Medulla oblongata (tissue), 1 donor: ENCODE measurements at regions not wholly inside any gene's neighbourhood (a gene's known extent, or its start where the extent isn't known, plus 50 kb on each side); places are given as distances from the start of the nearest gene placed in this dataset.
A peak's percentile ranks its signal among the peaks of the same experiment; 100 is the strongest.

Experiments
- DNase-seq: peaks from one replicate; pipeline ENCODE4 v3.0.0-alpha.2; 2015; ENCODE audit errors: extremely low spot score

DNA sequence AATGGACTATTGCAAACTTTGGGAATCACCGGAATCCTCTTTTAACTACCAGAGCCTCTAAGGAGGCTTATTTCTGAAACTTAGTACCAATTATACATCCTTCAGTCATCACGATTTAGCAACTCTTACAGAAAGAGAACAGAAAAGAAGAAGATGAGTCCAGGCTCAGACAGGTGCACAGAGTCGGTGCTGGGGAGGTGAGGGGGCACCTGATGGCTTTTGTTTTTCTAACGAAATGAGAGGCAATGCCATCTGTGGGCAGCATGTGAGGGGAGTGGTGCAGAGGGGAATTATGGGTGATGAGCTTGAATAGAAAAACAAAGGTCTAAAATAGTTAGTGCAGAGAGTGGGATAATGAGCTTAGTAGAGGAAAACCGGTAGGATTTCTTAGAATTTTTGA lies 522.6 kb downstream of the CMPK2 start:
- no peak for DNase-seq

DNA sequence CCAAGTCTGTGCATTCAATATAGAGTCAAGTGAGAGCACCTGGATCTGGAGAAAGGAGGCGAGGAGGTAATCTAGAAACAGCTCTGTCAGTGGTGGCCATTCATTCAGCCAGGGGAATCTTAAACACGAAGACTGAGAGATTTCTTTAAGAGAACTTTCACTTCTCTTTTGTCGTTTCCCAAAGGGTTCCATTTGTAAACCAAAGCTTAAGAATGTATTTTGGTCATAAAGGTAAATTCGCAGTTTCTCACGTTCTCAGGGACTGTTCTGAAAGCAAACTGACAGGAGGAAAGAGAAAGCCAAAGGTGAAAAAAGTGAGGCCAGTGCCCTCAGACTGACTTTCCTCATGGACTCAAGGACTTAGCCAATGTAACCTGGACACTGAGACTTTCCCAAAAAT lies 513.5 kb downstream of the CMPK2 start:
- DNase-seq, result no peak

DNA sequence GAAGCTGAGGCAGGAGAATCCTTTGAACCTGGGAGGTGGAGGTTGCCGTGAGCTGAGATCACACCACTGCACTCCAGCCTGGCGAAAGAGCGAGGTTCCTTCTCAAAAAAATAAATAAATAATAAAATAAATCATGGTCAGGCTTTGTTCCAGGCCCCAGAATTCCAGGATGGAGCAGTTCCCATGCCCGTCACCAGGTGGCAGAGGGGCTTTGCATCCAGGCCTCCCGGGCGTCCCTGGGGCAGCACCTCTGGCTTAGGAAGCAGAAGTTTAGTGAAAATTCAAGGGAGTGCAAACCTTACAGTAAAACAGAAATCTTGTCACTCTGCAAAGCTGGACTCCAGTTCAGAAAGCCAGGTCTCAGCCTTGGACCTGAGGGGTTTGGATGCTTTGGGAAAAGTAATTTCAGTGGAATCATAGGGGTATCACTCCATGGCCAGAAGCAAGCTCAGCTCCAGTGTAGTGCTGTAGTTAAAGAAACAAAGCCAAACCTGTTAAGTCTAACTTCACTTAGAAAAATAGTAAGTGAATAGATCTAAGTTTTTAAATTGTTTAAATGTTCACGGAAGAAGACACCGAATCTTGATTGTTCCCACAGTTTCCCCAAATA lies 512.7 kb downstream of the CMPK2 start:
- peak; percentile 57 for DNase-seq

GRCh38 chr2:6353669-6354068 lies 512.0 kb downstream of the CMPK2 start:
- DNase-seq, result no peak

DNA sequence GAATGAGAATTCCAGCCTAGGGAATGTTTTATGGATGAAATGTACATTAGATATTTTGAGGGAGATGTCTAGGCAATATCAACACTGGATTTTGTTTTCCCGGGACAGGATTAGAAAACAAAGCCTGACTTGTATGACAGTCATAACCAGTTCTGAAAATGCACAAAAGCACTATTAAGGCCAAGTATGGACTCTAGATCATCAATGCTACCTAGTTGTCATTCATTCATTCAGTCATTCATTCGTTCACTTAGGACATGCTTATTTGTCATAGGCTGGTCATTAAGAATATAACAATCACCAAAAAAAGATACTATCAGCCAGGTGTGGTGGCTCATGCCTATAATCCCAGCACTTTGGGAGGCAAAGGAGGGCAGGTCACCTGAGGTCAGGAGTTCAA lies 511.2 kb downstream of the CMPK2 start:
- no peak for DNase-seq

GRCh38 chr2:6355886-6356761 lies 509.6 kb downstream of the CMPK2 start:
- DNase-seq, result no peak

- no peak for DNase-seq
These were observed 507.2 kb downstream of the CMPK2 start for GRCh38 chr2:6358546-6358945.

DNA sequence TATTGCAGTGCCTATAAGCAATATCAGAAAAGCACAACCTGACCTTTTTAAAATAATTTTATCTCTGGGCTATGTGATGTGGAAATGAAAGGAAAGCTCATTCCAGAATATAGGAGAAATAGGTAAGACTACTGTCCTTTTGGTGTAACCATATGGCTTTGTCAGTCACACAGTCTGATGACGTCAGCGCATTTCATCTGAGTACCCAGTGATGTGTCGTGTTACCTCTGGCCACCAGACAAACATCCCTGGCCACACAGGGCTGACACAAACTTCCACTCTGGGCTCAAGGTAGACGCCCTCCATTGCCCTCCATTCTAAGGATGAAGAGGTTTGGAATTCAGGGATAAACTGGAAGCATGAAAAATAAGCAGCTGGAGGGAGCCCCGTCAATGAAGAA lies 506.7 kb downstream of the CMPK2 start:
- DNase-seq, result no peak

- peak; percentile 17 for DNase-seq
These were observed 505.7 kb downstream of the CMPK2 start for GRCh38 chr2:6359964-6360363.

DNA sequence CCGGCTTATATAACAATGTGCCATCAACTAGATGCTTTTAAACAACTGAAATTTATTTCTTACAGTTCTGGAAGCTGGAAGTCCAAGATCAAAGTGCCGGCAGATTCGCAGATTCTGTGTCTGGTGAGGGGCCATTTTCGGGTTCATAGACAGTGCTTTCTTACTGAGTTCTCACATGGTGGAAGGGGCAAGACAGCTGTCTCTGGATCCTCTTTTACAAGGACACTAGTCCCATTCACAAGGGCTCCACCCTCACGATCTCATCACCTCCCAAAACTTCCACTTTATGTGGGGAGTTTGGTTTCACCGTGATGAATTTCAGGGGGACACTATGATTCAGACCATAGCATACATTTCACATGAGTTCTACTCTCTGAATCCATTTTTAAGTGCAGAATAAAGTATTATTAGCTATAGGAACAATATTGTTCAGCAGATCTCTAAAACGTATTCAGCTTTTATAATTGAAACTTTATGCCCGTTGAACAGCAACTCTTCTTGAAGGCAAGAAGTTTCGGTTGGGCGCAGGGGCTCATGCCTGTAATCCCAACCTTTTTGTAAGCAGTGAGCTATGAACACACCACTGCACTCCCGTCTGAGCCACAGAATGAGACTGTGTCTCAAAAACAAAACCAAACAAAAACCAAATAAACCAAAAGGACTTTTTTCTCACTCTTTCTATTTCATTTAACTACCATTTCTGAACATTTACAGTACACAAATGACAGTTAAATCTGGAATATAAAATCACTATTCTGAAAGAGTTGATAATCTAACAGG lies 502.8 kb downstream of the CMPK2 start:
- DNase-seq, result no peak

DNA sequence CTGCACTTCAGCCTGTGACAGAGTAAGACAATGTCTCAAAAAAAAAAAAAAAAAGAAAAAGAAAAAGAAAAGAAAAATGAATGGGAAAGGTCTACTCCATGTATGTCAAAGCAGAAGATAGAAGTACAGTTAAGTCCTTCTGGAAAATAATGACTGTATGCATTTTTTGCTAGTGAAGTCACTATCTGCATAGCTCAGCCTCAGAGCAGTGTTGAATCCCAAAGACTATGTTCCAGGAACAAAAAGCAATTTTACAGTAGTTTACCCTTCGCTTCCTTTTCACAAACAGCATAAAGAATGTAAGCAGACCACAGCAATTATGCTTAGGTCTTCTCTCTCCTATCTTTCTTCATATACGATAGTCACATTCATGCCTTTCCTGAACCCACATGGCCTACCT lies 497.4 kb downstream of the CMPK2 start:
- no peak for DNase-seq

DNA sequence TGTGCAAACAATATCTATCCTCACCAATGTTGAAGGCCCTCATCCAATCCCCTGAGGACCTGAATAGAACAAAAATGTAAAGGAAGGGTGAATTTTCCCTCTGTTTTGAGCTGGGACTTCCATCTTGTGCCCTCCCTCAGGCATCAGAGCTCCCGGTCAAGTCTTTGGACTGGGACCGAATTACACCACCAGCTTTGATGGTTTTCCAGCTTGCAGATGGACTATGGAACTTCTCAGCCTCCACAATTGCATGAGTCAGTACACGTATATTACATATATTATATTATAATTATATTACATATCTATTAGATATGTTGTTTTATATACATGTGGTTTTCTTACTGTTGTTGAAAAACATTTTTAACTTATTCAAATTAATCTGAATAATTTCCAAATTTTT lies 496.4 kb downstream of the CMPK2 start:
- no peak for DNase-seq

- DNase-seq, result no peak
These were observed 494.8 kb downstream of the CMPK2 start for GRCh38 chr2:6370753-6371551.

GRCh38 chr2:6372317-6372901 lies 493.3 kb downstream of the CMPK2 start:
- no peak for DNase-seq

DNA sequence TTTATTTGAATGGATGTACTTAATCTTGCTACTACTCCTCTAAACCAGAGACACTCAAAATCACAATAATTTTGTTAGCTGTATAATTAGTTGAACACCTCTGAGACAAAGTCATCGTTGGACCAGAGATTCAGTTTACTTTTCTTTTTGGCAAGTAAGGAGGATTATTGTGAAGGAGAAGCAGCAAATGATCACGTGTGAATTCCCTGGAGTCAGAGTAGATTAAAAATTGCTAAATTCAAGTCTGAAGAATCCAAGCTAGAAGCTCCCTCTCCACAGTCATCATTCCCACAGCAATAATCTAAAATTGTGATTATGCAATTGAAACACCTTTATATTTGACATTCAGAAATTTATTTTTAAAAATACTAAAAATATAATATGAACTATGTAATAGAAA lies 484.4 kb downstream of the CMPK2 start:
- no peak for DNase-seq

DNA sequence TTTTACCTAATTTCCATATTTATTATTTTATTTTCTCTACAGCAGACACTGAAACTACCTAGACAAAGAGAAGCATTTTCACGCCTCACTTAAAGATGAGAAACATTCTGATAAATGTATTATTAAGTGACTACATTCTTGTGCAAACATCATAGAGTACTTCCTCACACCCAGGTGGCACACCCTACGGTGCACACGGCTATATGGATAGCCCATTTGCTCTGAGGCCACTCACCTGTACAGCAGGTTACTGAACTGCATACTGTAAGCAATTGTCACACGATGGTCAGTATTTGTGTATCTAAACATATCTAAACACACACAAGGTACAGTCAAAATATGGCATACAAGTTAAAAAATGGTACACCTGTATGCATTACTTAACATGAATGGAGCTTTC lies 481.4 kb downstream of the CMPK2 start:
- DNase-seq, result no peak

DNA sequence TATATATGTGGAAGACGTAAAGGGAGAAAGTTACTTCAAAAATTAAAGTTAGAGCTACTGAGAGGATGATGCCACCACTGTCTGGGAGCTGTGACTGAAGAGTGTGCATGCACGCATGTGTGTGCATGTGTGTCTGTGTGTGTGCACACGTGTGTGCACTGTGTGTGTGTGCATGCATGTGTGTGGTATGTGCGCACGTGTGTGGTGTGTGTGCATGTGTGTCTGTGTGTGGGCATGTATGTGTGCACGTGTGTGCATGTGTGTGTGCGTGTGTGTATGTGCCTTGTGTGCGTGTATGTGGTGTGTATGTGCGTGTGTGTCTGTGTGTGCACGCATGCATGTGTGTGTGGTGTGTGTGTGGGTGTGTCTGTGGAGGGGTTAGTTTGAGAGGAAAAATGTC lies 473.4 kb downstream of the CMPK2 start:
- DNase-seq, result no peak

GRCh38 chr2:6392966-6393365 lies 472.7 kb downstream of the CMPK2 start:
- no peak for DNase-seq

- no peak for DNase-seq
These were observed 471.9 kb downstream of the CMPK2 start for GRCh38 chr2:6393819-6394218.

DNA sequence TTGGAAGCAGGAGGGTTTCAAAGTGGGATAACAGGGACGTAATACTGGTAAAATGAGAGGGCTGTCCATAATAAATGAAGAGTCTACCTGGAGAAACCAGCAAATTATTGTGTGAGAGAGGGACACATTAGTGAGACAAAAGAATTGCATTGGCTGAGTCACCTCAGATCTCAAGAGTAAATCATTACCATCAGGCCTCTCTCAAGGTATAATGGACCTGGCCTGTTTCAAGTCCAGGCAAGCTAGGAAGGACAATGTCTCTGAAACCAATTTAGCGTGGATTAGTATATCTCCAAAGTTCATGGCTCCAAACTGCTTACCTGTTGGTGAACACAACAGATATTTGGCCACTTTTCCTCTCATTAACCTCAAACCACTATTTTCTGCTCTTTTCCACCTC lies 471.4 kb downstream of the CMPK2 start:
- DNase-seq, result no peak

- DNase-seq, result no peak
These were observed 467.3 kb downstream of the CMPK2 start for GRCh38 chr2:6398421-6398820.

GRCh38 chr2:6401301-6401700 lies 464.4 kb downstream of the CMPK2 start:
- no peak for DNase-seq
